NCI-H2029 treated with DMSO at 0.1 percent for 48 hours (cell line): ENCODE measurements at regions not wholly inside any gene's neighbourhood (a gene's known extent, or its start where the extent isn't known, plus 50 kb on each side); places are given as distances from the start of the nearest gene placed in this dataset.

Source experiments
- DNase-seq: peaks from one replicate; lab custom pipeline; 2025; lab: John Stamatoyannopoulos, UW

GRCh38 chr2:104045071-104045470 lies 808.8 kb upstream of the POU3F3 start:
- no peak for DNase-seq

- no peak for DNase-seq
Measured at GRCh38 chr2:104046466-104046865, 807.4 kb upstream of the POU3F3 start.

DNA sequence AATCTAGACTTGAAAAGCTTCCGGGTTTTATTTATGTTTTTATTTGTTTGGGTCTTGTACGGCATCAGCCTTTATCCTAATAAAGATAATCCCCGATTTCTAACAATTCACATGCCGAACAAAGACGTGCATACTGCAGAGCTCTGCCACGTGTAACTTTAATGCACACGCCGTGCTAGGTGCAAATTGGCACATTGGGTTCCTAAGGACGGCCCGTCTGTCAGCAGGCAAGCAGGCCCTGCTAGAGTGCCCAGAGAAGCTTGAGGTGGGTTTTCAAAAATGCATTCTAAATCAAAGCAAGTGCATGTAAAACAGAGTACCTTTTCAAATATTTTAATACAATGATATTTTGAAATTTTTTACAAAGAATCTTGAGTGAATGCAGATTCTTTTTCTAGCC lies 806.4 kb upstream of the POU3F3 start:
- no peak for DNase-seq

- no peak for DNase-seq
Measured at GRCh38 chr2:104049438-104049837, 804.5 kb upstream of the POU3F3 start.

DNA sequence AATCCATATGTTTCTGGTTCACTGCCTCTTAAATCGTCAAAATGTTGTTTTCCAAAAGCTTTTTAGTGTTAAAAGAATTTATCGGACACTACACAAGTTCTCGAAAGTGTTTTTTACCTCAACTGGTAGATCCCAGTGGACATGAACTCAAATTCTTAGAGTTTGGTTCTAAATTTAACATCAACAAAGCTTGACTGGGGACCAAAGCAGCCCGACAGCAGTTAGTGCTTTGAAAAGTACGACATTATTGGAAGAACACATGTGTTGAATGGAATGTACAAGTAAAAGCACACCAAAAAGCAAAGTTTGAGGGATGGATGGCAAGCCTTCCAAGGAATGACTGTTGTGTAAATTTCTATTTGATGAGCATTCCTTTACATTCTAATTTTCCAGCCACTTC lies 803.9 kb upstream of the POU3F3 start:
- no peak for DNase-seq

GRCh38 chr2:104050656-104051242 lies 803.2 kb upstream of the POU3F3 start:
- DNase-seq = no peak

DNA sequence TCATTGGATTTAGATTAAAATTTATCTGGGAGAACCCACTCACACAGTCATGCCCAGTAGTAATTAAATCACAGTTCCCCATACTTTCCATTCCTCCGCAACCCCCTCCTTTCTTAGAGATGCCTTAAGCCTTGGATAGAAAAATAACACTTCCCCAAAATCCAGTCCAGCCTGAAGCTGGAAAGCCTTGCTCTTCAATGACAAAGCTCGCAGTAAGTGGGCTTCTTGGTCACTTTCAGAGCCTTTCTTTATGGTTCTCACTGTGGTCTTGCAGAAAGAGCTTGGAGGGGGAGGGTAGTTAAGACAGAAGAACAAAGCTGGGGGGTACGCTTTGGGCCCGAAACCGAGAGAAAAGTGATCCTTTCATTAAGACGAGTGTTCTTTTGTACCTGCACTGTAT lies 802.1 kb upstream of the POU3F3 start:
- DNase-seq = no peak

DNA sequence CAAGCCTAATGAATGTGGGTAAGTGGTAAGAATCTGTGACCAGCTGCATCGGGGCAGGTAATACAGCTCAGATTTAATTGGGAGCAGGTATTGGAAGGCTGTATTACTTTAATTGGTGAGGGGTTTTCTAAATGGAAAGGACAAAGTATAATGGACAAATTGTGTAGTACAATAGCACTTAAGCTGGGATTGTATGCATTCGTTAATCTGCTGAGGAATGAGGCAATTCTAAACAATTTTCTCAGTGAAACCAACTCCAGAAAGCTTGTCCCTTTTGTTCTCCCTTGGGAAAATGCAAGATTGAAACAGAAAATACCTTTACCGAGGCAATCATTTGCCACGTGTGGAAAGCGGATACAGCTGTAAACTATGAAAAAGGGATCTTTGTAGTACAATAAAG lies 801.6 kb upstream of the POU3F3 start:
- no peak for DNase-seq

DNA sequence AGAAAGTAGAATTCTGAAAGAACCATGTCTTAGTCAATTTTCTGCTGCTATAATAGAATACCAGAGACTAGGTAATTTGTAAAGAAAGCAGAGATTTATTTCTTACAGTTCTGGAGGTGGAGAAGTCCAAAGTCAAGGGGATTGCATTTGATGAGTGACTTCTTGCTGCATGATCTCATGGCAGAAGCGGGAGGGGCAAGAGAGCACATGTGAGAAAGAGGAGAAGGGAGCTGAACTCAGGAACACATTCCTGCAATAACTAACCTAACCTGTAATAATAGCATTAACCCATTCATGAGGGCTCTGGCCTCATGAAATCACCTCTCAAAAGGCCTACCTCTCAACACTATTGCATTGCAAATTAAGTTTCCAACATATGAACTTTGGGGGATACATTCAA lies 797.5 kb upstream of the POU3F3 start:
- DNase-seq = no peak

DNA sequence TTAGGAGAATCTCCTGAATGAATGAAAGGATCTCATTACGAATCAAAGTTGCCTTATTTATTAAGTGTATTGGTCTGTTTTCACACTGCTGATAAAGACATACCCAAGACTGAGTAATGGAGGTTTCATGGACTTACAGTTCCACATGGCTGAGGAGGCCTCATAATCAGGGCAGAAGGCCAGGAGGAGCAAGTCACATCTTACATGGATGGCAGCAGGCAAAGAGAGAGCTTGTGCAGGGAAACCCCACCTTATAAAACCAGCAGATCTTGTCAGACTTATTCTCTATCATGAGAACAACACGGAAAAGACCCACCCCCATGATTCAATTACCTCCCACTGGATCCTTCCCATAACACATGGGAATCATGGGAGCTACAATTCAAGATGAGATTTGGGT lies 785.2 kb upstream of the POU3F3 start:
- DNase-seq = no peak

- no peak for DNase-seq
Measured at GRCh38 chr2:104077573-104077972, 776.3 kb upstream of the POU3F3 start.

DNA sequence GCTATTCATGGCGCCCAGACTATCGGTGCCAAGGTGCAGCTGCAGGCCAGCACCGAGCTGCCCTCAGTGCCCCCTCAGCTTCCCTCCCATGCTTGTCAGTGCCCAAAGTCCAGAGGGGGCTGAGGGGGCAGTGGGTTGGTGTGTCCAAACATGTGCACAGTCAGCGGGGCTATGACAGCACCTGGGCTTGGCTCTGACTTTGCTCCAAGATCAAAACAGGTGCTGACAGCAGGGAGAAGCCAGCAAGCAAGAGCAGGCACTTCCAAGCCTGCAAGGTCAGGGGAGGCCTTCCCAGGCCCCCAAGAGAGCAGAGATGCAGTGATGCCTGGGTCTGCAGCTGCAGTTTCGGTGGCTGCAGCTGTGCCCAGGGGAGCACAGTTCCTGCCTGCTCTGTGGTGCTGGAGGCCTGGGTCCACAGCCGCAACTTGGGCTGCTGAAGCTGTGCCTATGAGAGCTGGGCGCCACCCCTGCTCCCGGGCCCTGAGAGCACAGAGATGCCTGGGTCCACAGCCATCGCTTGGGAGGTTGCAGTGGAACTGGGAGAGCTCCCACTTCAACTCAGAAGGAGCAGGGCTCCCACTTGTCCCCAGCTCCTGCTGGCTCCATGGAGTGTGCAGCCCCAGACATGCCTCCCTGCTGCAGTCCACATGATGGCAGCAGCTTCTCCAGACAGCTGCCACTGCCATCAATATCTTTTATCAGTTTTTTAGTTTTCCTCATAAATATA lies 775.3 kb upstream of the POU3F3 start:
- no peak for DNase-seq

DNA sequence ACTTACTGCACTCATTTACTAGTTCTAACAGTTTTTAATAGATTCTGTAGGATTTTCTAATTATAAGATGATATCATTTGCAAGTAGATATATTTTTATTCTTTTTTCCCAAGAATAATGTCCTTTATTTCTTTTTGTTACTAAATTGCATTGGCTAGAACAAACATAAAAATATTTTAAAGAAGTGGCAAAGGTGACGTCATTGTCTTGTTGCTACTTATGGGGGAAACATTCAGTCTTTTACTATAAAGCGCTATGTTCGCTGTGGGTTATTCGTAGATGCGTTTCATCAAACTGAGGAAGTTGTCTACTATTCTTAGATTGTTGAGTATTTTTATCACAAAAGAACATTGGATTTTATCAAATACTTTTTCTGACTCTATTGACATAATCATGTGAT lies 765.2 kb upstream of the POU3F3 start:
- no peak for DNase-seq

DNA sequence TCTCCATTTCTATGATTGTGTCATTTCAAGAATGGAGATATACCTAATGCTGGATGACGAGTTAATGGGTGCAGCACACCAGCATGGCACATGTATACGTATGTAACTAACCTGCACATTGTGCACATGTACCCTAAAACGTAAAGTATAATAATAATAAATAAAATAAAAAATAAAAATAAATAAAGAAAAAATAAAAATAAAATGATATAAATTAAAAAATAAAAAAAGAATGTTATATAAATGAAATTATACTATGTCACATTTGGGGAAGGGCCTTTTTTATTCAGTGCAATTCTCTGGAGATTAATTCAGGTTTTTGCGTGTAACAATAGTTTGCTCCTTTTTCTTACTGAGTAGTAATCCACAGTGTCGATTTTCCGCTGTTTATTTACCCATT lies 763.5 kb upstream of the POU3F3 start:
- no peak for DNase-seq

DNA sequence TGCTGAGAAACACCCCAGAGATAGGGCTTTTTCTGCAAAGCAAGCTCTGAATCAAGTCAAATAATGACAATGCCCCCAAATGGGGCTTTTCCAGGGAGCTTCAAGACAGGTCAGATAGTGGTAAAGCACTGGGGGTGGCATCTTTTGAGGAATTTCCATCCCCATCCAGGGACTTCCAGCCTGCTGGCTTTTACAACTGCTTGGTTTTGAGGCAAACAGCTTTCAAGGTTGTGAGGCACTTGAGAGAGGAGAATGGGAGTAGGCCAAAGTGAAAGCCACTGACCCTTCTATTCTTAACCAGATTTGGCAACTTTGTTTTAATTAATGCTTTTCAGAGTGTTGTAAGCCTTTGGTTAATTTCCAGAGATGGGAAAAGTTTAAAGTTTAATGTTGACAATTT lies 762.0 kb upstream of the POU3F3 start:
- no peak for DNase-seq

DNA sequence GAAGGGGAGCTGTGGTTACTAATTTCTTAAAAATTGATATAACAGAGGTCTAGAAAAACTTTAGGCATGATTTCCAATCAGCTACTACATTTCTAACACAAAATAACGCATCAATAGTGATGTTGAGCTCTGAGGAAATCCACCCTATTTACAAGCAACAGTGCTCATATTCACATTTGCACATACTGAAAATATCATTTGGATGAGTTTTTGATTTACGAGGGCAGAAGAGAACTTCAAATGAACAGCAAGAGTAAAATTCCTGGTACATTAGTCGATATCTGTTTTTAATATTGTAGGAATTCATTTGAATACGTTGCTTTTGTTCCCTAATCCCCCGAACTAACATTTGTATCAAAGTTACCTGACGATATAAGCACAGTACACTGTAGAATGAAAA lies 761.0 kb upstream of the POU3F3 start:
- DNase-seq = no peak

DNA sequence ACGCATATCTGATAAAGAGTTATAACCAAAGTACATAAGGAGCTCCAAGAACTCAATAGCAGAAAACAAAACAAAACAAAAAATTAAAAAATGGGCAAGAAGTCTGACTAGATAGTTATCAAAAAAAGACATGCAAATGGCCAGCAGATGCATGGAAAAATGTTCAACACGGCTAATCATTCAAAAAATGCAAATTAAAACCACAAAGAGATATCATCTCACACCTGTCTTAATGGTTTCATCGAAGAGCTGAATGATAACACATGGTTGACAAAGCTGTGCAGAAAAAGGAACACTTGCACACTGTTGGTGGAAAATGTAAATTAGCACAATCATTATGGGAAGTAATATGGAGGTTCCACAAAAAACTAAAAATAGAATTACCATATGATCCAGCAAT lies 751.3 kb upstream of the POU3F3 start:
- no peak for DNase-seq

DNA sequence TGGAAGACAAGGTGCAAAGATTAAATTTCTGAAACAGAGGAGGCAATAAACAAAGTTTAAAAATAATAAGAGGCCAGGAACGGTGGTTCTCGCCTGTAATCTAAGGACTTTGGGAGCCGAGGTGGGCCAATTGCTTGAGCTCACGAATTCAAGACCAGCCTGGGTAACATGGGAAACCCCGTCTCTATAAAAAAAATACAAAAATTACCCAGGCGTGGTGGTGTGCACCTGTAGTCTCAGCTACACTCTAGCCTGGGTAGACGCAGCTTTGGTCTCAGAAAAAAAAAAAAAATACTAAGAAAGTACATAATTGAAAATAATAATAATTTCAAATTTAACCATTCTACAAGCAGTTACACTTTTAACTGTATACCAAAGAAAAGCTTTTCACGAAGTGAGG lies 744.6 kb upstream of the POU3F3 start:
- no peak for DNase-seq

DNA sequence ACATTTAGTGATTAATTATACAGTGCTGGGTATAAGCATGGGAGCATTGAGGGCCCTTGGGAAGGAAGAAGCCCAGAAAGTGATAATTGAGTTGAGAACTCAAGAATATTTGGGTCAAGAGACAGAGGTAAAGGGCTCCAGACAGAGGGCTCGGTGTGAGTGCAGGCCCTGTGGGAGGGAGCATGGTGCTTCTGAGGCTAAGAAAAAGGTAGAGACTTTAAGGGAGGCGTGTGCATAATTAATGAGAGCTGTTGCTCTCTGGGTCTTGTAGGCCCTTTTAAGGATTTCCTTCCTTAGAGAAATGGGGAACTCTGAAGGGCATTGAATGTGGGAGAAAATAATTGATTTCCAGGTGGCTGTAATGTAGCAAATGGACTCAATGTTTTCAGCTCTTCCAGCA lies 735.0 kb upstream of the POU3F3 start:
- no peak for DNase-seq

DNA sequence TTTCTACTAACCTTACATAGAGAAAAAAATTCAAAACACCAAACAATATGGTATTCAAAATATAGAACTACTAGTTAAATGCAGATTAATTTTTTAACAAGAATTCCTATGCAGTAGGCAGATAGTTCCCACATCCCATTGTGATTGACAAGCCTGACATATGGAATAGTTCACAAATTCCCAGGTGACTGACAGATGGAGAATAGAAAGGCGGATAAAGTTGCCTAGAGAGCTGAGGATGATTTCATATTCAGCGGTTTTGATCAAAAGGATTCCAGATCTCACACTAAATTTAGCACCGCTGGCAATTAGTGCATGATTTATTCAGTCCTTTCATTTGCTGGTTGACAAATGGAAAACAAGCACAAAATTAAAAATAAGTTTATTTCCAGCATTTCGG lies 733.7 kb upstream of the POU3F3 start:
- DNase-seq = no peak

DNA sequence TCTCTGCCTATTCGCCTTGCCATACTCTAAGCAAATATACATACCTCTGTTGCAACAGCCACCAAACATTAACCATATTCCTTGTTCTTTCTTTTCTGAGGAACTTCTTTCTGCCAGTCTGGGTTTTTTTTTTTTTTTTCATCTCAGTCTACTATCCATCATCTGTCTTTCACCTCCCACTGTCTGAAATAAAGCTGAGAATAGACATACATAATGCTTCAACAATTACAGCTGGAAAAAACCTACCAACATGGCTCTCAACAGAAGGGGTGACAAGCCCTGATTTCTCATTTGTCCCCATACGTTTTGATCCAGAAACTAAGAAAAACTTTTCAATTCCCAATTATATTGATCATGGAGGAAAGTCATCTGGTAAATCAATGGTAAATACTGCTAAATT lies 728.8 kb upstream of the POU3F3 start:
- DNase-seq = no peak

DNA sequence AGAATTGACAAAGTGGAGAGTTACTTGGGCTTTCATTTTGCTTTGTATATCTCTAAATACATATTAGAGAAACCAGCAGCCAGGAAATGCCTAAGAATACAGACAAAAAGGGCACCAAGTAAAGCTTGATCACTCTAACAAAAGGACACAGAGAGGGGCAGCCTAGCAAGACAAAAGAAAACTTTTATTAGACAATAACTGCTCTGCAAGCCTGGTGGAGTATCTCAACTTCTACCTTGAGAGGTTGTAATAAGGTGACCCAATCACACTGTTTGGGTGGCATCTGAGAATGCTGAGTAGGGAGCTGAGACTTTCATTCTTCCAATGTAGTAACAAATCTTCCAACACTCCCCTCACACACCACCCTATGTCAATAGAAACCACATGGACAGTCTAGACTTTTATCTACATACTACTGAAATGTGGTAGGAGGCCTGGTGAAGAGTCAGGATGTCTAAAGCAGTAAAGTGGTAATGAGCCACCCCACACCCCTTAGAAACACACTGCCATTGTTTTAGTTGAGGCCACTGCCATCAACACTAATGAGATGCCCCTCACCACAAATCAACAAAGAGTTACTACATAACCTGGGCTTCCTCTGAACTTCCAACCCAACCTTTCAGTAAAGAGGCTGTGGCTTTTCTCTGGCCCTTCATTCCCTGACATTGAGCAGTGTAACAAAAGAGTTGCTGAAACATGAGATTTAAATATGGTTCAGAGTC lies 726.7 kb upstream of the POU3F3 start:
- DNase-seq = no peak

DNA sequence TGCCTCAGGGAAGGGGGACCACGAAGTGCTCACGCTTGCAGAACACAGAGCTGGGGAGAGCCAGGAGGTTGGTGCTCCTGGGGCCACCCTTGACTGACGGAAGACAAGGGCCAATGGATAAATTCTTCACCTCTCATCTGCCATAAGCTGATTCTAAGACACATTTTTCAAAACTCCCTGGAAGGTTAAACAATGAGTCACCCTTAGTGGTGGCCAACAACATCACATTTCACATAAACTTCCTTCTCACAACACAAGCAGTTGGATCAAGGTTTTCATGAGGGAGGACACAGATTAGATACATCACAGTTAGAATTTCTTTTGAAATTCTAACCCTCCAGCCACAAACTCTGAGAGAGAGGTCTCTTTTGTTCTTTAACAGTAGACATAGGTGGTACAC lies 713.6 kb upstream of the POU3F3 start:
- no peak for DNase-seq

GRCh38 chr2:104158191-104158590 lies 695.7 kb upstream of the POU3F3 start:
- DNase-seq = no peak
